ENCODE measurements at regions not wholly inside any gene's neighbourhood (a gene's known extent, or its start where the extent isn't known, plus 50 kb on each side); places are given as distances from the start of the nearest gene placed in this dataset.

DNA sequence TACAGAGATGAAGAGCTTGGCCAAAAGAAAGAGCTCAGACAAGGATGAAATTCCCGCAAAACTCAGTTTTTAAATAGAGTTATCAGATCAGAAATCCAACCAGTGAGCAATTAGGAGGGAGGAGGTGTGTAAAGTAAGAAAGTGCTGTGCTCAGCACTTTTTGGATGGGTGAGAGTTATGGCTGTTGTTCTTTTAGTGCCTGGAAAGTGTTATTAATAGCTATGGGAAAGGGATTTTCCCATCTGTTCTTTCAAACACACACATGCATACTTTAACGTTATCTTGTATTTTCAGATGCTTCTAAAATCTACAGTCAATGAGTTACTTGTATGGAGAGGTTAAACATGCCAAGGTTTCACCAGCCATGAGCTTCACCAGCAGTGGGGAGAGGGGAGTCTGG is 107.3 kb upstream of the TMEM72 start:
- TF ChIP-seq, protein P1, sequence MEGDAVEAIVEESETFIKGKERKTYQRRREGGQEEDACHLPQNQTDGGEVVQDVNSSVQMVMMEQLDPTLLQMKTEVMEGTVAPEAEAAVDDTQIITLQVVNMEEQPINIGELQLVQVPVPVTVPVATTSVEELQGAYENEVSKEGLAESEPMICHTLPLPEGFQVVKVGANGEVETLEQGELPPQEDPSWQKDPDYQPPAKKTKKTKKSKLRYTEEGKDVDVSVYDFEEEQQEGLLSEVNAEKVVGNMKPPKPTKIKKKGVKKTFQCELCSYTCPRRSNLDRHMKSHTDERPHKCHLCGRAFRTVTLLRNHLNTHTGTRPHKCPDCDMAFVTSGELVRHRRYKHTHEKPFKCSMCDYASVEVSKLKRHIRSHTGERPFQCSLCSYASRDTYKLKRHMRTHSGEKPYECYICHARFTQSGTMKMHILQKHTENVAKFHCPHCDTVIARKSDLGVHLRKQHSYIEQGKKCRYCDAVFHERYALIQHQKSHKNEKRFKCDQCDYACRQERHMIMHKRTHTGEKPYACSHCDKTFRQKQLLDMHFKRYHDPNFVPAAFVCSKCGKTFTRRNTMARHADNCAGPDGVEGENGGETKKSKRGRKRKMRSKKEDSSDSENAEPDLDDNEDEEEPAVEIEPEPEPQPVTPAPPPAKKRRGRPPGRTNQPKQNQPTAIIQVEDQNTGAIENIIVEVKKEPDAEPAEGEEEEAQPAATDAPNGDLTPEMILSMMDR (IDR thresholded peaks at IDR 0.05; ENCODE audit: poor library complexity): no peak
- TF ChIP-seq EZH2 (IDR thresholded peaks at IDR 0.05; ENCODE audit: borderline replicate concordance): no peak

Measured in hepatocyte (in vitro differentiated cells).